Lung (tissue), 11 donors: ENCODE measurements at regions not wholly inside any gene's neighbourhood (a gene's known extent, or its start where the extent isn't known, plus 50 kb on each side); places are given as distances from the start of the nearest gene placed in this dataset.

ENCODE experiments used
- ATAC-seq: fragments of 200-7000 bp; cut with Tn5 transposase; one replicate; pipeline ENCODE4 v1.9.1; 2020; ENCODE audit warnings: moderate number of reproducible peaks; ENCODE audit not compliant: insufficient read depth, low FRiP score
- DNase-seq, 3 donors: peaks; one replicate each; pipeline ENCODE4 v3.0.0-alpha.2; 2013 to 2017
- H3K27ac ChIP-seq, 2 donors: one replicate each; pipeline ENCODE4 v1.5.1; 2013; ENCODE audit warnings: mild to moderate bottlenecking in 2 of 2, moderate library complexity in 2 of 2, control low read depth in 1 of 2, inconsistent platforms in 1 of 2, low read depth in 1 of 2, low read length in 1 of 2
- H3K27me3 ChIP-seq, 3 donors: one replicate each; pipeline ENCODE4 v1.5.1; 2013; ENCODE audit warnings: low read length in 2 of 3; ENCODE audit not compliant: control insufficient read depth in 3 of 3, insufficient read depth in 3 of 3
- H3K36me3 ChIP-seq, 4 donors: one replicate each; pipeline ENCODE4 v1.5.1; 2013; ENCODE audit warnings: low read length in 4 of 4, mild to moderate bottlenecking in 1 of 4, moderate library complexity in 1 of 4; ENCODE audit not compliant: control insufficient read depth in 4 of 4, insufficient read depth in 4 of 4
- H3K4me1 ChIP-seq, 5 donors: one replicate each; pipeline ENCODE4 v1.5.1; 2013; ENCODE audit warnings: low read length in 5 of 5, mild to moderate bottlenecking in 2 of 5, moderate library complexity in 1 of 5; ENCODE audit not compliant: control insufficient read depth in 5 of 5, insufficient read depth in 5 of 5
- H3K4me3 ChIP-seq: one replicate; pipeline ENCODE4 v1.5.1; 2013; ENCODE audit warnings: mild to moderate bottlenecking, control low read depth, moderate library complexity
- H3K9ac ChIP-seq, 2 donors: one replicate each; pipeline ENCODE4 v1.5.1; 2013; ENCODE audit warnings: low read length in 2 of 2, control low read depth in 1 of 2; ENCODE audit not compliant: insufficient read depth in 1 of 2
- H3K9me3 ChIP-seq, 4 donors: one replicate each; pipeline ENCODE4 v1.5.1; 2013; ENCODE audit warnings: low read length in 3 of 4, mild to moderate bottlenecking in 1 of 4, moderate library complexity in 1 of 4; ENCODE audit not compliant: control insufficient read depth in 4 of 4, insufficient read depth in 3 of 4
- CTCF ChIP-seq: IDR thresholded peaks from 2 replicates; pipeline ENCODE4 v1.5.1; 2012; ENCODE audit warnings: mild to moderate bottlenecking; ENCODE audit errors: control extremely low read depth, extremely low read depth
- WGBS, 2 donors: extraction: QIAGEN DNeasy Blood & Tissue Kit; methylation state at CpG; one replicate each; pipeline ENCODE4 v1.1.7; 2013; 5-methylcytosine and 5-hydroxymethylcytosine counted together
- donor health status: control.
- donor health status: control.
- donor health status: Bipolar disorder and iron deficiency.
- donor health status: healthy.
- donor health status: DM: yes; HTN: yes; CAD: no.

- TF ChIP-seq CTCF, result no peak
- peaks cover 0 to 5% (median 0%) of the 10 kb centered on the region in 5 donors for H3K4me1 ChIP-seq
- H3K9me3 ChIP-seq, result peaks cover 0 to 5% (median 2%) of the 10 kb centered on the region in 4 donors
- H3K36me3 ChIP-seq, result no peaks in the 10 kb centered on the region
- no peak for ATAC-seq
- H3K27me3 ChIP-seq, result no peaks in the 10 kb centered on the region
- no peak for DNase-seq
- H3K27ac ChIP-seq, result no peak overlapping the region
- WGBS, 2 donors, result 87% methylated on average over 8 of the region's 8 CpGs
- H3K4me3 ChIP-seq, result no peak overlapping the region
- H3K9ac ChIP-seq, result no peak overlapping the region
Measured at GRCh38 chr10:8242295-8242872, 187.9 kb downstream of the GATA3 start.

GRCh38 chr10:8245131-8245813, 190.8 kb downstream of the GATA3 start:
- DNase-seq (no peak), ATAC-seq (no peak)
- H3K9me3 ChIP-seq, result peaks cover 0 to 5% (median 2%) of the 10 kb centered on the region in 4 donors
- H3K27ac ChIP-seq, result no peak overlapping the region
- H3K4me3 ChIP-seq, result no peak overlapping the region
- H3K9ac ChIP-seq, result no peak overlapping the region
- no peaks in the 10 kb centered on the region for H3K27me3 ChIP-seq
- no peaks in the 10 kb centered on the region for H3K4me1 ChIP-seq
- no peak for TF ChIP-seq CTCF
- H3K36me3 ChIP-seq, result no peaks in the 10 kb centered on the region
- 14 to 35% methylated on average over 8 of the region's 8 CpGs for WGBS, 2 donors

GRCh38 chr10:8245814-8246142, 191.3 kb downstream of the GATA3 start:
- ATAC-seq, result no peak
- Histone ChIP-seq H3K36me3 (no peaks in the 10 kb centered on the region), H3K9ac (no peak overlapping the region), H3K27me3 (no peaks in the 10 kb centered on the region), H3K9me3 (peaks cover 0 to 5% (median 2%) of the 10 kb centered on the region in 4 donors), H3K4me3 (no peak overlapping the region), H3K4me1 (no peaks in the 10 kb centered on the region), H3K27ac (no peak overlapping the region)
- no peak for DNase-seq
- TF ChIP-seq CTCF, result no peak
- WGBS, 2 donors, result 88 to 90% methylated on average over 3 of the region's 3 CpGs
